Karpas-422 (cell line): ENCODE measurements at regions not wholly inside any gene's neighbourhood (a gene's known extent, or its start where the extent isn't known, plus 50 kb on each side); places are given as distances from the start of the nearest gene placed in this dataset.
A peak's percentile ranks its signal among the peaks of the same experiment; 100 is the strongest.

Experiments used
- DNase-seq: peaks from one replicate; pipeline ENCODE4 v3.0.0-alpha.2; 2015
- H2AFZ ChIP-seq: fragments of 200-600 bp; sonication (generic); 2 replicates; pipeline ENCODE4 v1.6.1; 2014; ENCODE audit warnings: antibody characterized with exemption, low read length, mixed read lengths
- H3K27ac ChIP-seq: fragments of 200-600 bp; sonication (generic); 2 replicates; pipeline ENCODE4 v1.5.1; 2014; ENCODE audit warnings: mild to moderate bottlenecking, low read length, moderate library complexity
- H3K27me3 ChIP-seq: fragments of 200-600 bp; sonication (generic); 2 replicates; pipeline ENCODE4 v1.6.1; 2014; ENCODE audit warnings: low read length, mixed read lengths
- H3K36me3 ChIP-seq: fragments of 200-600 bp; sonication (generic); 2 replicates; pipeline ENCODE4 v1.6.1; 2014; ENCODE audit warnings: low read length, mixed read lengths; ENCODE audit not compliant: insufficient read depth
- H3K4me1 ChIP-seq: fragments of 200-600 bp; sonication (generic); 2 replicates; pipeline ENCODE4 v1.6.1; 2014; ENCODE audit warnings: mild to moderate bottlenecking, low read length, mixed read lengths
- H3K4me2 ChIP-seq: fragments of 200-600 bp; sonication (generic); 2 replicates; pipeline ENCODE4 v1.6.1; 2014; ENCODE audit warnings: low read length, low read depth, mild to moderate bottlenecking; ENCODE audit not compliant: poor library complexity, severe bottlenecking
- H3K4me3 ChIP-seq: fragments of 200-600 bp; sonication (generic); 2 replicates; pipeline ENCODE4 v1.5.1; 2014; ENCODE audit warnings: mild to moderate bottlenecking, antibody characterized with exemption, low read length, mixed read lengths
- H3K79me2 ChIP-seq: fragments of 200-600 bp; sonication (generic); 2 replicates; pipeline ENCODE4 v1.6.1; 2014; ENCODE audit warnings: mild to moderate bottlenecking, low read length, mixed read lengths
- H3K9ac ChIP-seq: fragments of 200-600 bp; sonication (generic); 2 replicates; pipeline ENCODE4 v1.6.0; 2014; ENCODE audit warnings: low read length
- H3K9me2 ChIP-seq: fragments of 200-600 bp; sonication (generic), shearing (Covaris generic); replicated peaks from 2 replicates; pipeline ENCODE4 v1.6.0; 2014; ENCODE audit warnings: mild to moderate bottlenecking, low read length, moderate library complexity; ENCODE audit not compliant: insufficient read depth
- H3K9me3 ChIP-seq: fragments of 300-700, 200-600 bp; sonication (generic); 2 replicates; pipeline ENCODE4 v1.6.1; 2014; ENCODE audit warnings: low read length, mixed read lengths
- H4K20me1 ChIP-seq: fragments of 200-600 bp; sonication (generic); 2 replicates; pipeline ENCODE4 v1.6.1; 2014; ENCODE audit warnings: mild to moderate bottlenecking, antibody characterized with exemption, low read length, low read depth; ENCODE audit not compliant: insufficient read depth

DNA sequence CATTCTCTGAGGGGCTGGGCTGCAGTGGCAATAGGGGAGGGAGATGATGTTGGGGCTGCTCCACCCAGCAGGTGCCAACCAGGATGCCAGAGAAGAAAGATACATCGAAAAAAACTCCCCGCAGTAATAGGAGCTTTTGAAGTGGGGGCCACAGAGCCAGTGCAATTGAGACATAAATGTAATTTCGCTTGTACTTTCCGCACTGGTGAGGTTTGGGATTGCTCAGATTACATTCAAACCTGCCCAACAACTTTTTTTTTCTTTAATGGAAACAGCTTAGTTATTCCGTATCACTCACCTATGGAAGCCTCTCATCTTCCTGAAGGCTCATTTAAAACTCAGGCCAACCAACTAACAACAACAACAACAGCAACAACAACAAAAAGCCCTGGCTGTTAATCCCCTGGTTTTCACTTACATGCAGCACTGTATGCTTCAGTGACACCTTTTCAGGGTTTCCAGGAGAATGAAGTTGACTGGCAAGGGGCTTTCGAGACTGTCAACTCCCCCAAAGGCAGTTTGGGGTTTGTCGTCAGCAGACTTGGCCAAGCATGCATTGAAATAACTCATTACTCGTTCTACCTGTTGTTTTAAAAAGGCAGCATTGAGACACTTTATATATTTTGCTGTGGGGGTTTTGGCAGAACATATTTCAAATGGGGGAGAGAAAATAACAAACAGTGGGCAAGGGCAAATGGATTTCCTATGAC lies 163.8 kb downstream of the EBLN2 start:
- no peak overlapping the region for H3K27ac ChIP-seq
- H3K79me2 ChIP-seq: no peaks in the 10 kb centered on the region
- no peaks in the 10 kb centered on the region for H4K20me1 ChIP-seq
- H3K4me1 ChIP-seq: peaks cover under 1% of the 10 kb centered on the region
- no peaks in the 10 kb centered on the region for H3K9me2 ChIP-seq
- no peak overlapping the region for H3K4me3 ChIP-seq
- H3K4me2 ChIP-seq: no peak overlapping the region
- no peaks in the 10 kb centered on the region for H3K36me3 ChIP-seq
- no peak overlapping the region for H2AFZ ChIP-seq
- DNase-seq: no peak
- H3K9me3 ChIP-seq: no peaks in the 10 kb centered on the region
- no peak overlapping the region for H3K9ac ChIP-seq
- H3K27me3 ChIP-seq: no peaks in the 10 kb centered on the region

DNA sequence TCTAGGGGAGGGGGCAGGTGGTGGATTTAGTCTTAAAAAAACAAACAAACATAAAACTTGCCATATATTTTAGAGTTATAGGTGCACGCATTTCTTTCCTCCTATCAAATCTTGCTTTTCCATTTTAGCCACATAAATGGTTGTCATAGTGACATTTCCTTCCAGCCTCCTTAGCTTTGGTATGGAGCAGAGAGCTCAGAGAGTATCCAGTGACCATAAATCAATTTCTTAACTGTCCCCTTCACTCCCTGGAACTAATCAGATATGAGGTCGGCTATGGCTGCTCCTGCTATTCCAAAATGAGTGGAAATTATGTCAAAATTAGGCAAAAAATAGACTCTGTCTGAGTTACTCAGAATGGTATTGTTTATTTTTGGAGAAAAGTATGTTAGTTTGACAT lies 164.5 kb downstream of the EBLN2 start:
- no peaks in the 10 kb centered on the region for H3K36me3 ChIP-seq
- no peaks in the 10 kb centered on the region for H3K9me2 ChIP-seq
- H3K27ac ChIP-seq: no peak overlapping the region

DNA sequence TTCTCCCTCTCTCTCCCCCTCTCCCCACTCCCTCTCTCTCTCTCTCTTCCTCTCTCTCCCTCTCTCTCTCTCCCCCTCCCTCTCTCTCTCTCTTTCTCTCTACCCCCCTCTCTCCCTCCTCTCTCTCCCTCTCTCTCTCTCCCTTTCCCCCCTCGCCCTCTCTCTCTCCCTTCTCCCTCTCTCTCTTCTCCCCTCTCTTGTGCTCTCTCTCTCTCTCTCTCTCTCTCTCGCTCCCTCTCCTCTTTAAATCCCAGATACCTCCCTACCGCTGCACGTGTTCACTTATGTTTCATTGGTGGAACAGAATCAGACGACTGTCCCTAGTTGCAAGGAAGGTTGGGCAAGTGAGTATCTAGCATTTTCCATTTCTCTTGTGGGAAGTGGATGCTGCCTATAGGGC lies 166.5 kb downstream of the EBLN2 start:
- H3K27ac ChIP-seq: no peak overlapping the region
- H3K9ac ChIP-seq: no peak overlapping the region
- no peaks in the 10 kb centered on the region for H3K27me3 ChIP-seq
- H3K79me2 ChIP-seq: no peaks in the 10 kb centered on the region
- no peak for DNase-seq
- H2AFZ ChIP-seq: no peak overlapping the region
- H3K4me1 ChIP-seq: no peaks in the 10 kb centered on the region
- H3K36me3 ChIP-seq: no peaks in the 10 kb centered on the region
- no peaks in the 10 kb centered on the region for H3K9me3 ChIP-seq
- no peaks in the 10 kb centered on the region for H3K9me2 ChIP-seq
- H3K4me3 ChIP-seq: no peak overlapping the region
- H4K20me1 ChIP-seq: no peaks in the 10 kb centered on the region
- no peak overlapping the region for H3K4me2 ChIP-seq

More for the DNA sequence above, 164.5 kb downstream of the EBLN2 start:
- no peaks in the 10 kb centered on the region for H4K20me1 ChIP-seq
- no peak overlapping the region for H3K4me3 ChIP-seq
- no peaks in the 10 kb centered on the region for H3K9me3 ChIP-seq
- no peaks in the 10 kb centered on the region for H3K4me1 ChIP-seq
- no peak overlapping the region for H3K4me2 ChIP-seq
- H3K27me3 ChIP-seq: no peaks in the 10 kb centered on the region
- no peak overlapping the region for H2AFZ ChIP-seq
- no peaks in the 10 kb centered on the region for H3K79me2 ChIP-seq
- DNase-seq: no peak
- no peak overlapping the region for H3K9ac ChIP-seq

GRCh38 chr3:73228437-73228836 lies 167.0 kb downstream of the EBLN2 start:
- H3K4me1 ChIP-seq: no peaks in the 10 kb centered on the region
- no peak overlapping the region for H2AFZ ChIP-seq

DNA sequence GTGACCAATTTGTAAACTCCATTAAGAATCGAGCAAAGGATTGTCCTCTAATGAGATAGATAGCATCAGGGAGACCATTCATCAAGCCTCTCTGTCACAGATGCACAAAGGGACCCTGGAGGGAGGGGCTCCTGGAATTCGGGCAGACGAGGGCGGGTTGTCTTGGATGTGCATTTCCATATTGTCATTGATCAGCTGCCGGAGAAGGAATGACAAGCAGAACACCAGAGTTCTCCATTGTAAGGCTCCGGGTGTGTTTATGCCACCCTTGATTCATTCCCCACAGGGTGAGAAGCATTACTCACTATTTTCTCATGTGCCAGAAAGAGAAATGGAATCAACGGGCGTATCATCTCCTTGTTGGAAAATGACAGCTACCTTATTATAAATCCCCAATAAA lies 167.5 kb downstream of the EBLN2 start:
- Histone ChIP-seq H3K27ac (no peak overlapping the region), H3K9me2 (no peaks in the 10 kb centered on the region), H2AFZ (no peak overlapping the region), H3K4me1 (peaks cover 4% of the 10 kb centered on the region), H3K9ac (no peak overlapping the region), H3K9me3 (no peaks in the 10 kb centered on the region), H3K4me2 (no peak overlapping the region), H3K36me3 (no peaks in the 10 kb centered on the region), H3K4me3 (no peak overlapping the region), H3K27me3 (no peaks in the 10 kb centered on the region), H3K79me2 (no peaks in the 10 kb centered on the region), H4K20me1 (no peaks in the 10 kb centered on the region)
- DNase-seq: no peak

More at GRCh38 chr3:73228437-73228836, 167.0 kb downstream of the EBLN2 start:
- Histone ChIP-seq H3K9me3 (no peaks in the 10 kb centered on the region), H3K9ac (no peak overlapping the region), H3K79me2 (no peaks in the 10 kb centered on the region), H3K4me2 (no peak overlapping the region), H3K27me3 (no peaks in the 10 kb centered on the region), H3K4me3 (no peak overlapping the region), H3K27ac (no peak overlapping the region), H4K20me1 (no peaks in the 10 kb centered on the region), H3K36me3 (no peaks in the 10 kb centered on the region), H3K9me2 (no peaks in the 10 kb centered on the region)
- DNase-seq: no peak

DNA sequence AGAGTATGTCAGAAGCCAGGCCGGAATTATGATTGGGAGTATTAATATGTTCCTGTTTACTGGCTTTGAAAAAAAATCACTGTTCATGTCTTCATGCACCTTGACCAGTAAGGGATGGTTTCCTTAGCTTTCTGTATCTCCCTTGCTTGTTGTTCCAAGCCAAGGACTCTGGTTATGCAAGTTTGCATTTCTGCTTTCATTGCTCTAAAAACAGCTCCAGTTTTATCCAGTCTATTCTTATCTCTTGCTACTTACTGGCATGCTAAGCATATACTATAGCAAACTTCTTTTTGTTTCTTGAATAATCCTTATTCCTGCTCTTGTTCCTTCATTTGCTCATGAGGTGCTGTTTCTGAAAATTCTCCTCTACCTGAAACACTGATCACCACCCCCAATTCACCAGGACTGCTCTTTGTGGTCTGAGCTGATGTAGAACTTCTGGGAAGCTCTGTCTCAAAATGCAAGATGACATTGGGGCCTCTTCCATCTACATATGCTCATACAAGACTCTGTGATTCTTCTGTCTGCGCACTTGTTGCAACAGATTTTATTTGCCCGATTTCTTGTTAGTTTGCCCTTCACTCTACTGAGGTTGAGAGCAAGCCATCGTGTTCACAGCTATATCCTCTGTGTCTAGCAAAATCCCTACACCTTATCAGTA lies 173.0 kb downstream of the EBLN2 start:
- Histone ChIP-seq H3K79me2 (no peaks in the 10 kb centered on the region), H3K9me2 (no peaks in the 10 kb centered on the region), H3K4me2 (peak overlapping the region; percentile 24), H2AFZ (0 out of 2 replicates have a peak overlapping the region, but pooled peaks have one; percentile 24), H3K9ac (no peak overlapping the region), H3K4me3 (0 out of 2 replicates have a peak overlapping the region, but pooled peaks have one; percentile 1), H3K9me3 (no peaks in the 10 kb centered on the region), H3K4me1 (peaks cover 26% of the 10 kb centered on the region), H4K20me1 (no peaks in the 10 kb centered on the region), H3K27ac (no peak overlapping the region), H3K27me3 (no peaks in the 10 kb centered on the region), H3K36me3 (no peaks in the 10 kb centered on the region)
- DNase-seq: no peak

DNA sequence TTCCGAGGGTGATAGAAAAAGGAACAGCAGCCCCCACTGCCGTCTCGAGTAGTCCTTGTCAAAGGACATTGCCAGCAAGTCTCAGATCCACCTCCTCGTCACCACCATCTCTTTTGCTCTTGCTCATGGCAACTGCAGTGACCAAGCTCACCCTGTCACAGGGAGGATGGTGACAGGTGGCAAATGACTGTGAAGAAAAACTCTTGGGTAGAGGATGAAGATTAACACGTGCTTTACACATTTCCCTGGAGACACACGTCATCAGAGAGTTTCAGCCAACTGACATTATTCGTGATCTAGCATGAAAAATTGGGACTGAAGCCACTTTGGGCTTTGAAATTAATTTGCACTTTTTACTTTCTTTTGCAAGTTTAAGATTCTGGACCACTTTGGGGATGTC lies 174.3 kb downstream of the EBLN2 start:
- H3K4me3 ChIP-seq: no peak overlapping the region

DNA sequence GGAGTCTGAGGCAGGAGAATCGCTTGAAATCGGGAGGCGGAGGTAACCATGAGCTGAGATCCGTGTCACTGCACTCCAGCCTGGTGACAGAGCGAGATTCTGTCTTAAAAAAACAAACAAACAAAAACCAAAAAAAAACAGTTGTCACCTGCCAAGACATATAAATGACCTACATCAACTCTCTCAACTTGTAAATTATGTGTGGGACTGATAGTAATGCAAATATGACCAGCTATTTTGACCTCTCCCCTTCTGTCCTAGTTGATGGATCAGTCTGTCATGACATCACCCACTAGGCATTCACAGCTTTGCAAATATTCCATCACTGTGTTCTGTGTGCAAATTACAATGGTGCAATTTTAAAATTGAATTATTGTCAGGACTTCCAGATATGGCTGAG lies 175.4 kb downstream of the EBLN2 start:
- peaks cover 26% of the 10 kb centered on the region for H3K4me1 ChIP-seq
- H3K4me2 ChIP-seq: no peak overlapping the region
- no peaks in the 10 kb centered on the region for H3K36me3 ChIP-seq
- H3K27me3 ChIP-seq: no peaks in the 10 kb centered on the region
- H3K27ac ChIP-seq: no peak overlapping the region
- DNase-seq: no peak
- no peak overlapping the region for H3K4me3 ChIP-seq
- H3K79me2 ChIP-seq: no peaks in the 10 kb centered on the region
- H3K9me2 ChIP-seq: no peaks in the 10 kb centered on the region
- no peaks in the 10 kb centered on the region for H3K9me3 ChIP-seq
- no peak overlapping the region for H3K9ac ChIP-seq
- H4K20me1 ChIP-seq: no peaks in the 10 kb centered on the region
- H2AFZ ChIP-seq: no peak overlapping the region

More for the DNA sequence above, 174.3 kb downstream of the EBLN2 start:
- H3K36me3 ChIP-seq: no peaks in the 10 kb centered on the region
- H3K27me3 ChIP-seq: no peaks in the 10 kb centered on the region
- no peaks in the 10 kb centered on the region for H3K79me2 ChIP-seq
- peaks cover 26% of the 10 kb centered on the region for H3K4me1 ChIP-seq
- H3K9ac ChIP-seq: no peak overlapping the region
- no peaks in the 10 kb centered on the region for H3K9me2 ChIP-seq
- H3K4me2 ChIP-seq: peak overlapping the region; percentile 14
- DNase-seq: peak; percentile 51
- no peak overlapping the region for H3K27ac ChIP-seq
- no peaks in the 10 kb centered on the region for H4K20me1 ChIP-seq
- no peaks in the 10 kb centered on the region for H3K9me3 ChIP-seq
- H2AFZ ChIP-seq: no peak overlapping the region
